Skin of body (tissue), 1 donor: ENCODE measurements at regions not wholly inside any gene's neighbourhood (a gene's known extent, or its start where the extent isn't known, plus 50 kb on each side); places are given as distances from the start of the nearest gene placed in this dataset.
"Not testable (repeated sequence)": the region's sequence is repeated elsewhere in the genome, so short reads cannot be mapped to it uniquely, and the experiment has no call there.

Source experiments
- DNase-seq: peaks from one replicate; lab custom pipeline; 2025; lab: John Stamatoyannopoulos, UW

- no peak for DNase-seq
Measured at GRCh38 chr3:73228000-73228399, 166.5 kb downstream of the EBLN2 start.

GRCh38 chr3:73228437-73228836, 167.0 kb downstream of the EBLN2 start:
- DNase-seq: no peak

GRCh38 chr3:73228959-73229358, 167.5 kb downstream of the EBLN2 start:
- no peak for DNase-seq

GRCh38 chr3:73234354-73235014, 173.0 kb downstream of the EBLN2 start:
- DNase-seq: no peak

- no peak for DNase-seq
Measured at GRCh38 chr3:73235768-73236167, 174.3 kb downstream of the EBLN2 start.

GRCh38 chr3:73236867-73237266, 175.4 kb downstream of the EBLN2 start:
- DNase-seq: no peak

GRCh38 chr3:73243740-73244139, 182.3 kb downstream of the EBLN2 start:
- DNase-seq: no peak

- DNase-seq: no peak
Measured at GRCh38 chr3:73245459-73245858, 184.0 kb downstream of the EBLN2 start.

- no peak for DNase-seq
Measured at GRCh38 chr3:73249047-73249446, 187.6 kb downstream of the EBLN2 start.

GRCh38 chr3:73254062-73254461, 192.6 kb downstream of the EBLN2 start:
- no peak for DNase-seq

GRCh38 chr3:73255609-73256029, 194.2 kb downstream of the EBLN2 start:
- DNase-seq: no peak

GRCh38 chr3:73257186-73257585, 195.7 kb downstream of the EBLN2 start:
- no peak for DNase-seq

GRCh38 chr3:73258057-73258456, 196.6 kb downstream of the EBLN2 start:
- DNase-seq: no peak

- no peak for DNase-seq
Measured at GRCh38 chr3:73259291-73259690, 197.8 kb downstream of the EBLN2 start.

GRCh38 chr3:73259856-73260255, 198.4 kb downstream of the EBLN2 start:
- DNase-seq: peak; percentile 32

GRCh38 chr3:73266558-73266957, 205.1 kb downstream of the EBLN2 start:
- not testable (repeated sequence) for DNase-seq

GRCh38 chr3:73269126-73269525, 207.7 kb downstream of the EBLN2 start:
- not testable (repeated sequence) for DNase-seq

- no peak for DNase-seq
Measured at GRCh38 chr3:73270839-73271483, 209.5 kb downstream of the EBLN2 start.

- DNase-seq: no peak
Measured at GRCh38 chr3:73273341-73273740, 211.9 kb downstream of the EBLN2 start.

- no peak for DNase-seq
Measured at GRCh38 chr3:73280746-73281145, 219.3 kb downstream of the EBLN2 start.

GRCh38 chr3:73284472-73284871, 223.0 kb downstream of the EBLN2 start:
- no peak for DNase-seq

- DNase-seq: no peak
Measured at GRCh38 chr3:73291541-73291940, 230.1 kb downstream of the EBLN2 start.

- DNase-seq: no peak
Measured at GRCh38 chr3:73292220-73292619, 230.8 kb downstream of the EBLN2 start.
